Astrocyte (in vitro differentiated cells and primary cell): ENCODE measurements at regions not wholly inside any gene's neighbourhood (a gene's known extent, or its start where the extent isn't known, plus 50 kb on each side); places are given as distances from the start of the nearest gene placed in this dataset.

Experiments used
- CTCF ChIP-seq: IDR thresholded peaks from 2 replicates; pipeline ENCODE4 v1.5.1; 2011; ENCODE audit warnings: low read depth, mild to moderate bottlenecking, inconsistent platforms, low read length, moderate library complexity; ENCODE audit not compliant: insufficient read depth
- EZH2 ChIP-seq: IDR thresholded peaks from 2 replicates; pipeline ENCODE4 v1.6.1; 2012; ENCODE audit warnings: mild to moderate bottlenecking, low read length, inconsistent platforms; ENCODE audit not compliant: insufficient read depth

DNA sequence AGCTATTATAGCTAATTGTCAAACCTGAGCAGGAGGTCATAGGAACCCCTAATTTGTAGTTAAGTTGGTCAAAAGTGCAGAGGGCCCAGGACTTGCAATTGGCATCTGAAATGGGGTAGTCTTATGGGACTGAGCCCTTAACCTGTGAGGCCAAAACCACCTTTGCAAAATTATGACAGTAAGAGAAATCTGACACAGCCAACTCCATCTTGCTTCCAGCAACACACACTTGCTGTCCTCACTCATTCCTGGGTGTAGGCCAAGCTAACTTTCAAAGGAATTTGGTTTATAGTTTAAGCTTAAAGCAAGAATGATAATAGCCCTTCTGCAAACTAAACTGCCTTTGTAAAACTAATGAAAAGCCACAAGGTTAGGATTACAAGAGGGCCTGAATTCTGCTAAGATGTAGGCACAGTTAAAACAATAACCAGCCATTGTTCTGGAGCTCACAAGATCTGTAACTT, 57.6 kb upstream of the FRMD4B start:
- no peak for TF ChIP-seq CTCF
- TF ChIP-seq EZH2 = no peak
